Prostate gland (tissue), 2 donors: ENCODE measurements at regions not wholly inside any gene's neighbourhood (a gene's known extent, or its start where the extent isn't known, plus 50 kb on each side); places are given as distances from the start of the nearest gene placed in this dataset.

Experiments
- CTCF ChIP-seq, 4 experiments: fragments of 200-600 bp in 2 of 4; fragments of 450-650 bp in 2 of 4; sonication (generic) in 2 of 4; IDR thresholded peaks; 1 replicate in 3 of 4; 2 replicates in 1 of 4; pipeline ENCODE4 v1.5.1; 2016 to 2019; ENCODE audit warnings: antibody characterized with exemption in 4 of 4, mild to moderate bottlenecking in 2 of 4, moderate library complexity in 2 of 4
- POLR2AphosphoS5 ChIP-seq: sonication (generic); formaldehyde crosslinking; IDR thresholded peaks from one replicate; pipeline ENCODE4 v1.6.1; 2017; ENCODE audit warnings: antibody characterized with exemption

- TF ChIP-seq CTCF (IDR thresholded peaks at IDR 0.05) (no peak), POLR2AphosphoS5 (no peak)
Observed at GRCh38 chr2:121019756-121020155, 265.2 kb downstream of the TFCP2L1 start.
